HS-5 (cell line): ENCODE measurements at regions not wholly inside any gene's neighbourhood (a gene's known extent, or its start where the extent isn't known, plus 50 kb on each side); places are given as distances from the start of the nearest gene placed in this dataset.
"Not testable (repeated sequence)": the region's sequence is repeated elsewhere in the genome, so short reads cannot be mapped to it uniquely, and the experiment has no call there.

Source experiments
- DNase-seq: peaks from one replicate; pipeline ENCODE4 v3.0.0-alpha.2; 2012; ENCODE audit warnings: low read depth

- no peak for DNase-seq
Observed at GRCh38 chr1:98575955-98576354, 85.6 kb upstream of the SNX7 start.

- no peak for DNase-seq
Observed at GRCh38 chr1:98565951-98566350, 95.6 kb upstream of the SNX7 start.

- DNase-seq = no peak
Observed at GRCh38 chr1:98559291-98559690, 102.2 kb upstream of the SNX7 start.

GRCh38 chr1:98557895-98558294 is 103.6 kb upstream of the SNX7 start:
- DNase-seq = no peak

GRCh38 chr1:98556521-98557158 is 104.9 kb upstream of the SNX7 start:
- DNase-seq = no peak

GRCh38 chr1:98555814-98556213 is 105.7 kb upstream of the SNX7 start:
- DNase-seq = no peak

- not testable (repeated sequence) for DNase-seq
Observed at GRCh38 chr1:98552576-98553074, 108.9 kb upstream of the SNX7 start.

- DNase-seq = no peak
Observed at GRCh38 chr1:98550076-98550475, 111.4 kb upstream of the SNX7 start.

- no peak for DNase-seq
Observed at GRCh38 chr1:98546319-98546718, 115.2 kb upstream of the SNX7 start.

GRCh38 chr1:98538106-98538505 is 123.4 kb upstream of the SNX7 start:
- no peak for DNase-seq

- no peak for DNase-seq
Observed at GRCh38 chr1:98523256-98523655, 138.3 kb upstream of the SNX7 start.

- no peak for DNase-seq
Observed at GRCh38 chr1:98516306-98516705, 145.2 kb upstream of the SNX7 start.

GRCh38 chr1:98515744-98516143 is 145.8 kb upstream of the SNX7 start:
- DNase-seq = no peak

GRCh38 chr1:98512216-98512615 is 149.3 kb upstream of the SNX7 start:
- not testable (repeated sequence) for DNase-seq

- no peak for DNase-seq
Observed at GRCh38 chr1:98503771-98504170, 157.8 kb upstream of the SNX7 start.

- no peak for DNase-seq
Observed at GRCh38 chr1:98502937-98503336, 158.6 kb upstream of the SNX7 start.

- no peak for DNase-seq
Observed at GRCh38 chr1:98500324-98500723, 161.2 kb upstream of the SNX7 start.

GRCh38 chr1:98498651-98499050 is 162.9 kb upstream of the SNX7 start:
- no peak for DNase-seq

- no peak for DNase-seq
Observed at GRCh38 chr1:98497497-98497896, 164.0 kb upstream of the SNX7 start.

GRCh38 chr1:98496256-98496995 is 165.1 kb upstream of the SNX7 start:
- no peak for DNase-seq

- no peak for DNase-seq
Observed at GRCh38 chr1:98493469-98493868, 168.1 kb upstream of the SNX7 start.

- no peak for DNase-seq
Observed at GRCh38 chr1:98490099-98490498, 171.4 kb upstream of the SNX7 start.

- no peak for DNase-seq
Observed at GRCh38 chr1:98487620-98488019, 173.9 kb upstream of the SNX7 start.

- no peak for DNase-seq
Observed at GRCh38 chr1:98482611-98483010, 178.9 kb upstream of the SNX7 start.
